Epithelial cell of proximal tubule (primary cell): ENCODE measurements at regions not wholly inside any gene's neighbourhood (a gene's known extent, or its start where the extent isn't known, plus 50 kb on each side); places are given as distances from the start of the nearest gene placed in this dataset.

Source experiments
- DNase-seq: peaks from one replicate; pipeline ENCODE4 v3.0.0-alpha.2; 2011; ENCODE audit warnings: low read depth
- H3K4me3 ChIP-seq: 2 replicates; pipeline ENCODE4 v1.5.1; 2011; ENCODE audit warnings: low read depth, mild to moderate bottlenecking, low read length
- CTCF ChIP-seq: conservative IDR thresholded peaks from 2 replicates; pipeline ENCODE4 v1.5.1; 2012; ENCODE audit warnings: low read depth, mild to moderate bottlenecking, low read length

GRCh38 chr5:133818869-133819600, 149.4 kb downstream of the C5orf15 start:
- no peak for TF ChIP-seq CTCF
- DNase-seq, result no peak
- H3K4me3 ChIP-seq, result no peak overlapping the region

- no peak for TF ChIP-seq CTCF
- no peak for DNase-seq
- H3K4me3 ChIP-seq, result no peak overlapping the region
Measured at GRCh38 chr5:133818031-133818431, 150.4 kb downstream of the C5orf15 start.

GRCh38 chr5:133817456-133817855, 151.0 kb downstream of the C5orf15 start:
- H3K4me3 ChIP-seq, result no peak overlapping the region
- no peak for DNase-seq
- no peak for TF ChIP-seq CTCF

GRCh38 chr5:133816791-133817190, 151.6 kb downstream of the C5orf15 start:
- TF ChIP-seq CTCF, result no peak
- H3K4me3 ChIP-seq, result no peak overlapping the region
- no peak for DNase-seq

- no peak overlapping the region for H3K4me3 ChIP-seq
- no peak for DNase-seq
- TF ChIP-seq CTCF, result no peak
Measured at GRCh38 chr5:133814152-133814551, 154.3 kb downstream of the C5orf15 start.

GRCh38 chr5:133811168-133811567, 157.3 kb downstream of the C5orf15 start:
- TF ChIP-seq CTCF, result no peak
- no peak overlapping the region for H3K4me3 ChIP-seq
- no peak for DNase-seq

GRCh38 chr5:133809801-133810200, 158.6 kb downstream of the C5orf15 start:
- no peak for DNase-seq

More at GRCh38 chr5:133809801-133810200, 158.6 kb downstream of the C5orf15 start:
- H3K4me3 ChIP-seq, result no peak overlapping the region
- no peak for TF ChIP-seq CTCF
